Testis (tissue), 2 donors: ENCODE measurements at regions not wholly inside any gene's neighbourhood (a gene's known extent, or its start where the extent isn't known, plus 50 kb on each side); places are given as distances from the start of the nearest gene placed in this dataset.

Source experiments
- DNase-seq: peaks from one replicate; pipeline ENCODE4 v3.0.0-alpha.2; 2019
- H3K27ac ChIP-seq, 2 donors: fragments of 200-600 bp; sonication (generic); one replicate each; pipeline ENCODE4 v1.5.1; 2019
- H3K27me3 ChIP-seq: fragments of 200-600 bp; sonication (generic); one replicate; pipeline ENCODE4 v1.5.1; 2019
- H3K36me3 ChIP-seq: fragments of 200-600 bp; sonication (generic); one replicate; pipeline ENCODE4 v1.5.1; 2017; ENCODE audit warnings: low read depth; ENCODE audit errors: missing control alignments
- H3K4me1 ChIP-seq: fragments of 200-600 bp; sonication (generic); one replicate; pipeline ENCODE4 v1.5.1; 2019
- H3K4me3 ChIP-seq, 2 donors: fragments of 200-600 bp; sonication (generic); one replicate each; pipeline ENCODE4 v1.5.1; 2017 to 2019
- H3K9me3 ChIP-seq: fragments of 200-600 bp; sonication (generic); one replicate; pipeline ENCODE4 v1.5.1; 2017
- CTCF ChIP-seq, 3 experiments: fragments of 450-650 bp in 2 of 3; fragments of 200-600 bp in 1 of 3; sonication (generic) in 1 of 3; IDR thresholded peaks; one replicate each; pipeline ENCODE4 v1.5.1; 2016 to 2019; ENCODE audit warnings: antibody characterized with exemption in 3 of 3, mild to moderate bottlenecking in 2 of 3, moderate library complexity in 1 of 3
- POLR2A ChIP-seq: fragments of 450-650 bp; IDR thresholded peaks from one replicate; pipeline ENCODE4 v1.6.1; 2017; ENCODE audit warnings: antibody characterized with exemption, mild to moderate bottlenecking, moderate library complexity
- WGBS, 2 donors: methylation state at CpG; one replicate each; pipeline ENCODE4 v1.1.5; 2018; 5-methylcytosine and 5-hydroxymethylcytosine counted together
- intact Hi-C: fragments of 100-400 bp; cut with DNase I; formaldehyde crosslinking; loops from one replicate; pipeline ENCODE4 v1.15.1; 2023; ENCODE audit warnings: low total_unique reads

- no peaks in the 10 kb centered on the region for H3K36me3 ChIP-seq
- TF ChIP-seq CTCF (IDR thresholded peaks at IDR 0.05) (no peak), POLR2A (no peak)
- H3K27ac ChIP-seq: no peak overlapping the region
- no peak overlapping the region for H3K4me3 ChIP-seq
- 0% methylated on average over 1 of the region's 1 CpG for WGBS, 2 donors
- H3K4me1 ChIP-seq: peaks cover 3% of the 10 kb centered on the region
- no peaks in the 10 kb centered on the region for H3K27me3 ChIP-seq
- H3K9me3 ChIP-seq: no peaks in the 10 kb centered on the region
- intact Hi-C loops: no loop called here
- DNase-seq: no peak
Measured at GRCh38 chr12:58607805-58608204, 312.5 kb downstream of the LRIG3 start.

- DNase-seq: no peak
- Histone ChIP-seq H3K27me3 (no peaks in the 10 kb centered on the region), H3K9me3 (no peaks in the 10 kb centered on the region), H3K4me3 (no peak overlapping the region), H3K27ac (no peak overlapping the region), H3K4me1 (peaks cover 3% of the 10 kb centered on the region), H3K36me3 (no peaks in the 10 kb centered on the region)
- TF ChIP-seq CTCF (IDR thresholded peaks at IDR 0.05): no peak
- no peak for TF ChIP-seq POLR2A
- 43 to 55% methylated on average over 1 of the region's 1 CpG for WGBS, 2 donors
- intact Hi-C loops: no loop called here
Measured at GRCh38 chr12:58608711-58609110, 311.6 kb downstream of the LRIG3 start.

GRCh38 chr12:58615047-58615446, 305.3 kb downstream of the LRIG3 start:
- 83 to 85% methylated on average over 2 of the region's 2 CpGs for WGBS, 2 donors
- TF ChIP-seq CTCF (IDR thresholded peaks at IDR 0.05) (no peak), POLR2A (no peak)
- no peaks in the 10 kb centered on the region for H3K36me3 ChIP-seq

GRCh38 chr12:58615576-58615975, 304.7 kb downstream of the LRIG3 start:
- no peaks in the 10 kb centered on the region for H3K36me3 ChIP-seq
- DNase-seq: no peak
- no peaks in the 10 kb centered on the region for H3K4me1 ChIP-seq
- no peak overlapping the region for H3K27ac ChIP-seq
- no peak overlapping the region for H3K4me3 ChIP-seq
- intact Hi-C loops: no loop called here
- no peaks in the 10 kb centered on the region for H3K27me3 ChIP-seq
- no peak for TF ChIP-seq POLR2A
- no peak for TF ChIP-seq CTCF (IDR thresholded peaks at IDR 0.05)
- H3K9me3 ChIP-seq: no peaks in the 10 kb centered on the region

More at GRCh38 chr12:58615047-58615446, 305.3 kb downstream of the LRIG3 start:
- Histone ChIP-seq H3K27ac (no peak overlapping the region), H3K9me3 (no peaks in the 10 kb centered on the region), H3K4me1 (no peaks in the 10 kb centered on the region), H3K4me3 (no peak overlapping the region), H3K27me3 (no peaks in the 10 kb centered on the region)
- DNase-seq: no peak
- intact Hi-C loops: no loop called here

GRCh38 chr12:58616618-58617017, 303.7 kb downstream of the LRIG3 start:
- Histone ChIP-seq H3K36me3 (no peaks in the 10 kb centered on the region), H3K27ac (no peak overlapping the region), H3K4me1 (no peaks in the 10 kb centered on the region), H3K27me3 (no peaks in the 10 kb centered on the region), H3K4me3 (no peak overlapping the region), H3K9me3 (no peaks in the 10 kb centered on the region)
- intact Hi-C loops: no loop called here
- DNase-seq: no peak
- WGBS, 2 donors: 64 to 79% methylated on average over 1 of the region's 1 CpG
- no peak for TF ChIP-seq POLR2A
- TF ChIP-seq CTCF (IDR thresholded peaks at IDR 0.05): no peak
